Stomach smooth muscle (tissue), 2 donors: ENCODE measurements at regions not wholly inside any gene's neighbourhood (a gene's known extent, or its start where the extent isn't known, plus 50 kb on each side); places are given as distances from the start of the nearest gene placed in this dataset.
A peak's percentile ranks its signal among the peaks of the same experiment; 100 is the strongest.

Experiments
- H3K27ac ChIP-seq: one replicate; pipeline ENCODE4 v1.7.0; 2013; ENCODE audit warnings: mild to moderate bottlenecking, low read length, inconsistent platforms
- H3K27me3 ChIP-seq, 2 donors: one replicate each; pipeline ENCODE4 v1.7.0; 2013; ENCODE audit warnings: low read length in 2 of 2; ENCODE audit not compliant: insufficient read depth in 2 of 2, control insufficient read depth in 1 of 2
- H3K36me3 ChIP-seq, 2 donors: one replicate each; pipeline ENCODE4 v1.7.0; 2013; ENCODE audit warnings: low read length in 2 of 2; ENCODE audit not compliant: control insufficient read depth in 2 of 2, insufficient read depth in 2 of 2
- H3K4me1 ChIP-seq: one replicate; pipeline ENCODE4 v1.7.0; 2013; ENCODE audit warnings: low read length; ENCODE audit not compliant: control insufficient read depth, insufficient read depth
- H3K4me3 ChIP-seq, 2 donors: one replicate each; pipeline ENCODE4 v1.7.0; 2013; ENCODE audit warnings: low read length in 2 of 2
- H3K9ac ChIP-seq, 2 donors: one replicate each; pipeline ENCODE4 v1.7.0; 2013; ENCODE audit warnings: low read length in 2 of 2, mild to moderate bottlenecking in 1 of 2
- H3K9me3 ChIP-seq, 2 donors: one replicate each; pipeline ENCODE4 v1.7.0; 2013; ENCODE audit warnings: low read length in 2 of 2; ENCODE audit not compliant: control insufficient read depth in 2 of 2
- donor health status: healthy.
- donor health status: Pancreatic carcinoma.

- Histone ChIP-seq H3K4me1 (no peaks in the 10 kb centered on the region), H3K4me3 (no peak overlapping the region), H3K9ac (no peak overlapping the region), H3K9me3 (no peaks in the 10 kb centered on the region), H3K27ac (no peak overlapping the region), H3K36me3 (no peaks in the 10 kb centered on the region), H3K27me3 (no peaks in the 10 kb centered on the region)
Observed at GRCh38 chr10:58932577-58933314, 243.7 kb upstream of the PHYHIPL start.

DNA sequence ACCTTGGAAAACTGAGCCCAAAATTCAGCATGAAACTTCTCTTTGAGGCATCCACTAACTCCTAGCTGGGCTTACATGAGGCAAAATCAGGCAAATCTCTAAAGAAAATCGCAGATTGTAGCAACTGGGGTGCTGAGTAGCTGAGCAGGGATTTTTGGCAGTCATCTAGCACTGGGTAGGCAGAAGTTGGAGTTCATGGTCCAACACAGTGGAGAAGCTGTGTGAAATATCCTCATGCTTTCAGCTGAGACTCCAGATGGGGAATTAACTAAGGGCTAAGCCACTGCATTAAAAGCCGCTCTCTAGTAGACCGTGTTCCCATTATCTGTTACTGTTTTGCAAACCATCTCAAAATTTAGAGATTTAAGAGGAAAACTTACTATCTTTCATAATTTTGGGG, 240.1 kb upstream of the PHYHIPL start:
- Histone ChIP-seq H3K27me3 (no peaks in the 10 kb centered on the region), H3K36me3 (no peaks in the 10 kb centered on the region), H3K9ac (no peak overlapping the region), H3K9me3 (no peaks in the 10 kb centered on the region), H3K4me1 (no peaks in the 10 kb centered on the region), H3K27ac (no peak overlapping the region), H3K4me3 (no peak overlapping the region)

GRCh38 chr10:58937423-58937822, 239.0 kb upstream of the PHYHIPL start:
- no peaks in the 10 kb centered on the region for H3K36me3 ChIP-seq
- H3K4me1 ChIP-seq: no peaks in the 10 kb centered on the region
- no peak overlapping the region for H3K9ac ChIP-seq
- no peak overlapping the region for H3K4me3 ChIP-seq
- H3K9me3 ChIP-seq: no peaks in the 10 kb centered on the region
- no peaks in the 10 kb centered on the region for H3K27me3 ChIP-seq
- no peak overlapping the region for H3K27ac ChIP-seq

GRCh38 chr10:58942724-58943123, 233.7 kb upstream of the PHYHIPL start:
- no peak overlapping the region for H3K27ac ChIP-seq
- peaks cover 0 to 6% of the 10 kb centered on the region in 2 donors for H3K9me3 ChIP-seq
- no peak overlapping the region for H3K4me3 ChIP-seq

DNA sequence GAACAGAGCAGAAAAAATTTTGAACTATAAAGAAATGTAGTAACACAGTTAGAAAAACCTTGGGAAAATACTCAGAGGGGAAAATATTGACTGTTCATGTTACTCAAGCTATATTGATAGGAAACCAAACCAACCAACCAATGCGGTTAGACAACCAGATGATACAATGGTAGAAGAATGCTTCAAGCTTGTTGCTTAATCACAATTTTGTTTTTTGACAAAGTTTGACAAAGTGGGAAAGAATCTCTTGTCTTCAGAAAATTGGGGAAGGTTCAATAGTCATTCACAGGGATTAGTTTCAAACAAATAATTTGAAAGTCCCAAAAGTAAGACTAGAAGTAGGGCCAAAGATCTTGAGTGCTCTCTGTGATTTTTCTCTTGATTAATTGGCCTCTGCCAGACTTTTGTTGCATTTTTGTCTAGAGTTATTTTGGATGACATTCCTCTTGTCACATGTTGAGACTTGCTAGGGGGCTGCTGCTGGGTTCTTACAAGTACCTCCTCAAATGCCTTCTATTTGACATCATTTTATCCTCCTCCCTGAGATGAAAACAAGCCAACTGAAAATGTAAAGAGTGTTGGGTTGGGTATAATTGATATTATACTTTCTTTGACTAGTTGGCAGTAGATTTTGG, 233.1 kb upstream of the PHYHIPL start:
- no peak overlapping the region for H3K9ac ChIP-seq
- no peaks in the 10 kb centered on the region for H3K36me3 ChIP-seq
- no peak overlapping the region for H3K27ac ChIP-seq
- H3K27me3 ChIP-seq: no peaks in the 10 kb centered on the region
- H3K4me3 ChIP-seq: no peak overlapping the region
- H3K4me1 ChIP-seq: no peaks in the 10 kb centered on the region
- H3K9me3 ChIP-seq: peaks cover 0 to 6% of the 10 kb centered on the region in 2 donors

More at GRCh38 chr10:58942724-58943123, 233.7 kb upstream of the PHYHIPL start:
- no peaks in the 10 kb centered on the region for H3K4me1 ChIP-seq
- H3K36me3 ChIP-seq: no peaks in the 10 kb centered on the region
- no peak overlapping the region for H3K9ac ChIP-seq
- no peaks in the 10 kb centered on the region for H3K27me3 ChIP-seq

GRCh38 chr10:58943960-58944359, 232.5 kb upstream of the PHYHIPL start:
- no peak overlapping the region for H3K4me3 ChIP-seq
- no peaks in the 10 kb centered on the region for H3K27me3 ChIP-seq
- no peaks in the 10 kb centered on the region for H3K36me3 ChIP-seq
- no peak overlapping the region for H3K9ac ChIP-seq
- H3K4me1 ChIP-seq: no peaks in the 10 kb centered on the region
- H3K9me3 ChIP-seq: peaks cover 0 to 6% of the 10 kb centered on the region in 2 donors
- no peak overlapping the region for H3K27ac ChIP-seq

DNA sequence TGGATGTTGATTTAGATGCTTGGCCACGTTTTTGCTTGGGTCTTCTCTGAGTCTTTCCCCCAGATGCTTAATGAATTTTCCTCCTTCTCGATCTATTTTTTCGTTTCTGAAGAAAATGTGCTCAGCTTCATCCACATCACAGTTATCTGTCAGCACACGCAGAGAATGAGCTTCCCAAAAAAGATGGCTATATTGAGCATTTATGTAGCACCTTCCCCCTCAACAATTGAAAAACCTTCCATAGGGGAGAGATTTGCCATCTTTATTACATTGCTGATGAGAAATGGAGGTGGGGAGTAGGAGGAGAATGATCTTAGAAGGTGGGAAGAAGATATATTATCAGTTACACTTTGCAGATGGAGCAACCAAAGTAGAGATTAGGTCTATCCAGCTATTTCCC, 228.1 kb upstream of the PHYHIPL start:
- peaks cover 0 to 6% of the 10 kb centered on the region in 2 donors for H3K9me3 ChIP-seq
- no peaks in the 10 kb centered on the region for H3K27me3 ChIP-seq
- no peaks in the 10 kb centered on the region for H3K36me3 ChIP-seq
- no peak overlapping the region for H3K27ac ChIP-seq
- no peaks in the 10 kb centered on the region for H3K4me1 ChIP-seq
- H3K4me3 ChIP-seq: no peak overlapping the region
- H3K9ac ChIP-seq: no peak overlapping the region

- H3K4me1 ChIP-seq: no peaks in the 10 kb centered on the region
- no peaks in the 10 kb centered on the region for H3K36me3 ChIP-seq
- peaks cover 0 to 6% of the 10 kb centered on the region in 2 donors for H3K9me3 ChIP-seq
- no peak overlapping the region for H3K4me3 ChIP-seq
- H3K27me3 ChIP-seq: no peaks in the 10 kb centered on the region
- no peak overlapping the region for H3K9ac ChIP-seq
- no peak overlapping the region for H3K27ac ChIP-seq
Observed at GRCh38 chr10:58950618-58951017, 225.8 kb upstream of the PHYHIPL start.

DNA sequence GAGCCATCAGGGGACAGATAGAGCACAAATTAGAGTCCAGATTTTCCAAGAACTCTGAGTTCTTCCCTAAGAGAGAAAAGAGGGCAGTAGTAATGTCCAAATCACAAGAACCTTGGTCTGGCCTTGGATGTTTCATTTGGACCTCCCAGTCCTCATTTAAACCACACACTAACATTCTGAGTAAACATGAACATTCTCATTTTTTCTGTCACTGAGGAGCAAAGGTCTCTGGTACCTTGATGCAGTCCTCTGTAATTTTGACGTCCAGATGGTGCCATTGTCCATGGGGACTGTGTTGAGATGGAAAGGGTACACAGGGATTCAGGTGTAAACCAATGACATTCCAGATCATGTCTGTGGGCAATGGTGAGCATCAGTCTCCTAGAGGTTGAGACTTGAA, 225.4 kb upstream of the PHYHIPL start:
- Histone ChIP-seq H3K9me3 (peaks cover 0 to 3% of the 10 kb centered on the region in 2 donors), H3K27ac (no peak overlapping the region), H3K36me3 (no peaks in the 10 kb centered on the region), H3K9ac (no peak overlapping the region), H3K27me3 (no peaks in the 10 kb centered on the region), H3K4me1 (no peaks in the 10 kb centered on the region), H3K4me3 (no peak overlapping the region)

GRCh38 chr10:58951746-58952145, 224.7 kb upstream of the PHYHIPL start:
- H3K27ac ChIP-seq: peak overlapping the region; percentile 25
- H3K4me3 ChIP-seq: no peak overlapping the region
- no peaks in the 10 kb centered on the region for H3K9me3 ChIP-seq
- no peaks in the 10 kb centered on the region for H3K27me3 ChIP-seq
- H3K4me1 ChIP-seq: no peaks in the 10 kb centered on the region
- no peak overlapping the region for H3K9ac ChIP-seq
- no peaks in the 10 kb centered on the region for H3K36me3 ChIP-seq

GRCh38 chr10:58952162-58952601, 224.3 kb upstream of the PHYHIPL start:
- no peak overlapping the region for H3K4me3 ChIP-seq
- H3K36me3 ChIP-seq: no peaks in the 10 kb centered on the region
- H3K4me1 ChIP-seq: no peaks in the 10 kb centered on the region
- no peaks in the 10 kb centered on the region for H3K27me3 ChIP-seq
- peak overlapping the region; percentile 25 for H3K27ac ChIP-seq
- no peak overlapping the region for H3K9ac ChIP-seq
- H3K9me3 ChIP-seq: no peaks in the 10 kb centered on the region
